ENCODE measurements at regions not wholly inside any gene's neighbourhood (a gene's known extent, or its start where the extent isn't known, plus 50 kb on each side); places are given as distances from the start of the nearest gene placed in this dataset.
"Not testable (repeated sequence)": the region's sequence is repeated elsewhere in the genome, so short reads cannot be mapped to it uniquely, and the experiment has no call there.

- Histone ChIP-seq H3K36me3 (ENCODE audit: control insufficient read depth in 2 of 2, insufficient read depth in 2 of 2, low read length in 1 of 2) (no peaks in the 10 kb centered on the region), H3K4me3 (ENCODE audit: low read depth in 1 of 2, low read length in 2 of 2) (no peak overlapping the region), H3K27me3 (ENCODE audit: control insufficient read depth in 1 of 2, insufficient read depth in 2 of 2, low read length in 2 of 2) (no peaks in the 10 kb centered on the region), H3K27ac (ENCODE audit: low read depth in 2 of 2, low read length in 1 of 2) (no peak overlapping the region), H3K9me3 (ENCODE audit: control insufficient read depth in 2 of 2, insufficient read depth in 1 of 2, low read depth in 1 of 2, low read length in 1 of 2) (no peaks in the 10 kb centered on the region), H3K4me1 (ENCODE audit: control insufficient read depth in 2 of 2, insufficient read depth in 2 of 2, low read length in 1 of 2) (no peaks in the 10 kb centered on the region)
- 68 to 71% methylated on average over 3 of the region's 3 CpGs for WGBS, 2 donors
Measured at GRCh38 chr5:38686658-38687057, 130.2 kb upstream of the LIFR start.

DNA sequence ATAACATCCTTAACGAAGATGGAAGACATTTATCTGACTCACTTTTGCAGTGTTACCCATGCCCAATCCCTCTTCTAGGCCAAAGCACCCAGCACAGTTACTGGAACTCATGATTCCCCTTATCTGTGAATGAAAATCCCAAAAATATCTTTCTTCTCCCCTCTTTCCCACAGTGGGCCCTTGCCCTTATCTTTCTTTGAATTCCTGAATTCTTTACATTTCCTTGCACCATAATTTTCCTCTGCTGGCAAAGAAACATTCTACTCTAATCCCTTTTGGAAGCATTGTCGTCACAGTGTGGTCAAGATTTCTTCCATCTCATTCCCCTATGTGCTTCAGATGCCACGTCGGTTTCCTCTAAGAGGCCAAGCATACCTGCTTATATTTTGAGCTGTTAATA is 135.9 kb upstream of the LIFR start:
- no peak overlapping the region for H3K27ac ChIP-seq (ENCODE audit: low read depth in 2 of 2, low read length in 1 of 2)
- H3K27me3 ChIP-seq (ENCODE audit: control insufficient read depth in 1 of 2, insufficient read depth in 2 of 2, low read length in 2 of 2) = no peaks in the 10 kb centered on the region
- no peaks in the 10 kb centered on the region for H3K9me3 ChIP-seq (ENCODE audit: control insufficient read depth in 2 of 2, insufficient read depth in 1 of 2, low read depth in 1 of 2, low read length in 1 of 2)
- H3K36me3 ChIP-seq (ENCODE audit: control insufficient read depth in 2 of 2, insufficient read depth in 2 of 2, low read length in 1 of 2) = no peaks in the 10 kb centered on the region
- H3K4me3 ChIP-seq (ENCODE audit: low read depth in 1 of 2, low read length in 2 of 2) = no peak overlapping the region
- no peaks in the 10 kb centered on the region for H3K4me1 ChIP-seq (ENCODE audit: control insufficient read depth in 2 of 2, insufficient read depth in 2 of 2, low read length in 1 of 2)
- 75 to 81% methylated on average over 4 of the region's 4 CpGs for WGBS, 2 donors

DNA sequence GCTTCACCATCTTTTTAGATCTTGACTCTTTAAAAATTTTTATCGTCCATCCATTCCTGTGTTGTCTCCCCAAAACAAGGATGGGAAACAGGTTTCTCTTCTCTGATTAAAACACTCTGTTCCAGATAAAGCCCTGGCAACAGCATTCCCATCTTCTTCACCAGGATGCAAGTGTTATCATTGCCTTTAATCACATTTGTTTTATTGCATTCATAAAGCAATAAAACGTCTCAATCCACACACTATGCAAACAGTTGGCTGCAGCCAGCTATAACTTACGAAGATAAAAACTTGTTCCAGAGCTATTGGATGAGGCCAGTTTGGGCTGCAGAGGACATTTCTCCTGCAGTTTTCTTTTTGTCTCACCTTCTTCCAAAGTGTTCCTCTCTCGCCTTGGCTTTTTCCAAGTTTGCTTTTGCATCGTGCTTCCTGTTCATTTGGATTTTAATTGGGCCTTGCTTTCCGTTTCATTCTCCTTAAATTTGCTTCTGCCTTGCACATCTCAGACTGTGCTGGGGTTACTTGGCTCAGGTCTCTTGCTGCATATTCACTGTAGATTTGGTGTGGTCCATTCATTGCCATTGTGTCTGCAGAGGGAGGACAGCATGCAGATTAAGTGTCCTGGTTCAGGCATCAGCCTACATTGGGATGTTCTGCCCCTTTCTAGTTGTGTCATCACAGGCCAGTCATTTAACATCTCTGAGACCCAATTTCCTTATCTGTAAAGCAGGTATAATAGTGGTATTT is 136.5 kb upstream of the LIFR start:
- Histone ChIP-seq H3K4me1 (ENCODE audit: control insufficient read depth in 2 of 2, insufficient read depth in 2 of 2, low read length in 1 of 2) (no peaks in the 10 kb centered on the region), H3K27ac (ENCODE audit: low read depth in 2 of 2, low read length in 1 of 2) (no peak overlapping the region), H3K36me3 (ENCODE audit: control insufficient read depth in 2 of 2, insufficient read depth in 2 of 2, low read length in 1 of 2) (no peaks in the 10 kb centered on the region), H3K9me3 (ENCODE audit: control insufficient read depth in 2 of 2, insufficient read depth in 1 of 2, low read depth in 1 of 2, low read length in 1 of 2) (no peaks in the 10 kb centered on the region), H3K4me3 (ENCODE audit: low read depth in 1 of 2, low read length in 2 of 2) (no peak overlapping the region), H3K27me3 (ENCODE audit: control insufficient read depth in 1 of 2, insufficient read depth in 2 of 2, low read length in 2 of 2) (no peaks in the 10 kb centered on the region)
- WGBS, 2 donors = 71 to 83% methylated on average over 6 of the region's 6 CpGs

- H3K36me3 ChIP-seq (ENCODE audit: control insufficient read depth in 2 of 2, insufficient read depth in 2 of 2, low read length in 1 of 2) = no peaks in the 10 kb centered on the region
- H3K4me3 ChIP-seq (ENCODE audit: low read depth in 1 of 2, low read length in 2 of 2) = no peak overlapping the region
- no peaks in the 10 kb centered on the region for H3K9me3 ChIP-seq (ENCODE audit: control insufficient read depth in 2 of 2, insufficient read depth in 1 of 2, low read depth in 1 of 2, low read length in 1 of 2)
- WGBS, 2 donors = 42 to 56% methylated on average over 9 of the region's 9 CpGs
- no peaks in the 10 kb centered on the region for H3K4me1 ChIP-seq (ENCODE audit: control insufficient read depth in 2 of 2, insufficient read depth in 2 of 2, low read length in 1 of 2)
- no peak overlapping the region for H3K27ac ChIP-seq (ENCODE audit: low read depth in 2 of 2, low read length in 1 of 2)
- H3K27me3 ChIP-seq (ENCODE audit: control insufficient read depth in 1 of 2, insufficient read depth in 2 of 2, low read length in 2 of 2) = no peaks in the 10 kb centered on the region
Measured at GRCh38 chr5:38695021-38695958, 138.8 kb upstream of the LIFR start.

- no peak overlapping the region for H3K27ac ChIP-seq (ENCODE audit: low read depth in 2 of 2, low read length in 1 of 2)
- H3K4me1 ChIP-seq (ENCODE audit: control insufficient read depth in 2 of 2, insufficient read depth in 2 of 2, low read length in 1 of 2) = no peaks in the 10 kb centered on the region
- H3K27me3 ChIP-seq (ENCODE audit: control insufficient read depth in 1 of 2, insufficient read depth in 2 of 2, low read length in 2 of 2) = no peaks in the 10 kb centered on the region
- H3K4me3 ChIP-seq (ENCODE audit: low read depth in 1 of 2, low read length in 2 of 2) = no peak overlapping the region
- H3K36me3 ChIP-seq (ENCODE audit: control insufficient read depth in 2 of 2, insufficient read depth in 2 of 2, low read length in 1 of 2) = no peaks in the 10 kb centered on the region
- H3K9me3 ChIP-seq (ENCODE audit: control insufficient read depth in 2 of 2, insufficient read depth in 1 of 2, low read depth in 1 of 2, low read length in 1 of 2) = no peaks in the 10 kb centered on the region
Measured at GRCh38 chr5:38697013-38697412, 140.6 kb upstream of the LIFR start.

- not testable (repeated sequence) for H3K27ac ChIP-seq (ENCODE audit: low read depth in 2 of 2, low read length in 1 of 2); H3K36me3 ChIP-seq (ENCODE audit: control insufficient read depth in 2 of 2, insufficient read depth in 2 of 2, low read length in 1 of 2); H3K9me3 ChIP-seq (ENCODE audit: control insufficient read depth in 2 of 2, insufficient read depth in 1 of 2, low read depth in 1 of 2, low read length in 1 of 2); H3K4me1 ChIP-seq (ENCODE audit: control insufficient read depth in 2 of 2, insufficient read depth in 2 of 2, low read length in 1 of 2); H3K27me3 ChIP-seq (ENCODE audit: control insufficient read depth in 1 of 2, insufficient read depth in 2 of 2, low read length in 2 of 2); H3K4me3 ChIP-seq (ENCODE audit: low read depth in 1 of 2, low read length in 2 of 2)
- 91 to 95% methylated on average over 4 of the region's 4 CpGs for WGBS, 2 donors
Measured at GRCh38 chr5:38705529-38705928, 140.3 kb upstream of the OSMR start.

DNA sequence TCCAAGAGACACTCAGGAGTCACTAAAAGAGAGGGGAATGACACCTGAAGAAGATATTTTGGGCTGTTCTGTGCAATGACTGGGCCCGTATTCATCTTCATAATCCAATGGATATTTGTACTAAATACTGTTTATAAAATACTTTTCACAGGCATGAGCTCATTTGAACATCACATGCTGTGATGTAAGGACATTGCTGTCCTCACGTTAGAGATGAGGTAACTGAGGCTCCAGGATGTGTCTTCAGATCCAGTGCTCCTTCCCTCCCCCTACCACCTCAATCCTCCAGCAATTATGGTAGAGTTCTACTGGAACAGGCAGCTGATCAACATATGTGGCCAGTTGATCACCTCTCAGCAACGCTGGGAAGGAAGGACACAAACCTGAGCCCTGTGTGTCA is 139.4 kb upstream of the OSMR start:
- 62 to 76% methylated on average over 3 of the region's 3 CpGs for WGBS, 2 donors
- H3K27ac ChIP-seq (ENCODE audit: low read depth in 2 of 2, low read length in 1 of 2) = no peak overlapping the region

GRCh38 chr5:38707352-38708210 is 138.2 kb upstream of the OSMR start:
- H3K4me3 ChIP-seq (ENCODE audit: low read depth in 1 of 2, low read length in 2 of 2) = no peak overlapping the region
- H3K36me3 ChIP-seq (ENCODE audit: control insufficient read depth in 2 of 2, insufficient read depth in 2 of 2, low read length in 1 of 2) = no peaks in the 10 kb centered on the region
- WGBS, 2 donors = 64 to 80% methylated on average over 10 of the region's 10 CpGs
- H3K9me3 ChIP-seq (ENCODE audit: control insufficient read depth in 2 of 2, insufficient read depth in 1 of 2, low read depth in 1 of 2, low read length in 1 of 2) = no peaks in the 10 kb centered on the region
- H3K27me3 ChIP-seq (ENCODE audit: control insufficient read depth in 1 of 2, insufficient read depth in 2 of 2, low read length in 2 of 2) = no peaks in the 10 kb centered on the region
- H3K4me1 ChIP-seq (ENCODE audit: control insufficient read depth in 2 of 2, insufficient read depth in 2 of 2, low read length in 1 of 2) = no peaks in the 10 kb centered on the region
- no peak overlapping the region for H3K27ac ChIP-seq (ENCODE audit: low read depth in 2 of 2, low read length in 1 of 2)

More for the DNA sequence above, 139.4 kb upstream of the OSMR start:
- H3K4me1 ChIP-seq (ENCODE audit: control insufficient read depth in 2 of 2, insufficient read depth in 2 of 2, low read length in 1 of 2) = no peaks in the 10 kb centered on the region
- no peak overlapping the region for H3K4me3 ChIP-seq (ENCODE audit: low read depth in 1 of 2, low read length in 2 of 2)
- H3K27me3 ChIP-seq (ENCODE audit: control insufficient read depth in 1 of 2, insufficient read depth in 2 of 2, low read length in 2 of 2) = no peaks in the 10 kb centered on the region
- H3K36me3 ChIP-seq (ENCODE audit: control insufficient read depth in 2 of 2, insufficient read depth in 2 of 2, low read length in 1 of 2) = no peaks in the 10 kb centered on the region
- H3K9me3 ChIP-seq (ENCODE audit: control insufficient read depth in 2 of 2, insufficient read depth in 1 of 2, low read depth in 1 of 2, low read length in 1 of 2) = no peaks in the 10 kb centered on the region

DNA sequence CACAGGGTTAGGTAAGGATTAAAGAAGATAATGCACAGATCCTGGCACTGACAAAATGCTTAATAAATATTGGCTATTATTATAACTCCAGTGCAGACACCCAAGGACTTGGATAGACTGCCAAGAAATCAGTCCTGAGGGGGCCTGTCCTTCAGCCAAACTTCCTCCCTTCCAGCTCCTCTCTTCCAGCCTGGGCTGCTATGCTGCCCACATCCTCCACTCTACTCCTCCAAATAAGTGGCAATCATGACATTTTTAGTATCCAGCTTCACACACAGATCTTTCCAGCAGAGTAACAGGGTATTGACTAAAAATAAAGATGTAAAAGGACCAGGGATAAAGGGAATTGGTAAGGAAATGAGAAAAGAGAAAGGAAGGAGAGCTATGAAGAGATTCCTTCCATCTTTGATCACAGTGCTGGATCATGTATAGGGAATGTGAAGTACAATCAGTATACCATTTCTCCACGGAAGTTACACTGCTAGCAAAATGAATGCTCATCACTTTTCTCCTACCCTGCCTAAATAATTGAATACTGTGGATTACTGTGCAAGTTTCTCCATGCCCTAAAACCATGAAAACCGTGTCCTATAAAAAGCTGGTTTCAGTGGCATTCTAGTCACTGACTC is 136.0 kb upstream of the OSMR start:
- 48 to 49% methylated on average over 2 of the region's 2 CpGs for WGBS, 2 donors
- H3K4me1 ChIP-seq (ENCODE audit: control insufficient read depth in 2 of 2, insufficient read depth in 2 of 2, low read length in 1 of 2) = no peaks in the 10 kb centered on the region

More for the DNA sequence above, 136.0 kb upstream of the OSMR start:
- H3K27ac ChIP-seq (ENCODE audit: low read depth in 2 of 2, low read length in 1 of 2) = no peak overlapping the region
- no peaks in the 10 kb centered on the region for H3K36me3 ChIP-seq (ENCODE audit: control insufficient read depth in 2 of 2, insufficient read depth in 2 of 2, low read length in 1 of 2)
- no peaks in the 10 kb centered on the region for H3K9me3 ChIP-seq (ENCODE audit: control insufficient read depth in 2 of 2, insufficient read depth in 1 of 2, low read depth in 1 of 2, low read length in 1 of 2)
- no peak overlapping the region for H3K4me3 ChIP-seq (ENCODE audit: low read depth in 1 of 2, low read length in 2 of 2)
- H3K27me3 ChIP-seq (ENCODE audit: control insufficient read depth in 1 of 2, insufficient read depth in 2 of 2, low read length in 2 of 2) = no peaks in the 10 kb centered on the region

Measured in esophagus (tissue), 2 donors.